IPS DF 19.7 (cell line): ENCODE measurements at regions not wholly inside any gene's neighbourhood (a gene's known extent, or its start where the extent isn't known, plus 50 kb on each side); places are given as distances from the start of the nearest gene placed in this dataset.
"Not testable (repeated sequence)": the region's sequence is repeated elsewhere in the genome, so short reads cannot be mapped to it uniquely, and the experiment has no call there.

Experiments
- DNase-seq: peaks from one replicate; pipeline ENCODE4 v3.0.0-alpha.2; 2013; ENCODE audit warnings: low read depth, low spot score

GRCh38 chr16:7967996-7968509 lies 622.3 kb downstream of the TMEM114 start:
- DNase-seq = no peak

GRCh38 chr16:7964744-7965143 lies 625.6 kb downstream of the TMEM114 start:
- DNase-seq = no peak

DNA sequence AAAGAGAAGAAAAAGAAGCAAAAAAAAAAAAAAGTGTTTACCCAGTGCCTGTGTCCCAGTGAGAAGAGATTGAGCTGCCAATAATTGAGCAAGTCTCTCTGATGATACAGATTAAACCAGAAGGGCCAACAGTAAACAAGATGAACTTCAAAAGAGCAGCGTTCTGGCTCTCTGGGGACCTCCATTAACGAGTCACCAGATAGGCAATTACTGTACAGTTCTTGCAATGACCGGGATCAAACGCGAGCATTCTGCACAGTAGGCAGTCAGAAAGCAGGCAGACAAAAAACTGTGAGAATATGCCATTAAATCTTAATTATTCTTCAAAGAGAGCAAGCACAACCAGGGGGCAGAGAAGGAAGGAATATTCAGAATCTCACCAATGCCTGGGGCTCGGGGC lies 626.1 kb downstream of the TMEM114 start:
- no peak for DNase-seq

GRCh38 chr16:7962091-7962879 lies 628.0 kb downstream of the TMEM114 start:
- no peak for DNase-seq

DNA sequence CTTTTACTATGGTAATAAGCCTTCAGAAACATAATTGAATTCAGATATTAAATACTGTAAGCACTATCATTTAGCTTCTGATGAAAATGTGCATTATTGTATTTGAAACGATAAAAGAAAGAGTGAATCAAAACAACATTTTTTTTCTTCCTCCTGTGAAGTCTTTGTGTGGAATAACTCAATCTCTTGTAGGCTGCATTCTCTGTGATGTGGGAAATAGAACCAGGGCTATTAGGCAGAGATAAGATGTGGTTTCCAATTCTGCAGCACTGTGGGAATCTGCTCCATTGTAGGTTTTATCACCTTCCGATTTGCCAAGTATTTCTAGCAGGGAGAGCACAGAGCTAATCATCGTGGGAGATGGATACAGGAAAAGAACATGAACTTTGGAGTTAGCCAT lies 624.5 kb downstream of the RBFOX1 start:
- DNase-seq = no peak

GRCh38 chr16:7953360-7953759 lies 620.7 kb downstream of the RBFOX1 start:
- no peak for DNase-seq

DNA sequence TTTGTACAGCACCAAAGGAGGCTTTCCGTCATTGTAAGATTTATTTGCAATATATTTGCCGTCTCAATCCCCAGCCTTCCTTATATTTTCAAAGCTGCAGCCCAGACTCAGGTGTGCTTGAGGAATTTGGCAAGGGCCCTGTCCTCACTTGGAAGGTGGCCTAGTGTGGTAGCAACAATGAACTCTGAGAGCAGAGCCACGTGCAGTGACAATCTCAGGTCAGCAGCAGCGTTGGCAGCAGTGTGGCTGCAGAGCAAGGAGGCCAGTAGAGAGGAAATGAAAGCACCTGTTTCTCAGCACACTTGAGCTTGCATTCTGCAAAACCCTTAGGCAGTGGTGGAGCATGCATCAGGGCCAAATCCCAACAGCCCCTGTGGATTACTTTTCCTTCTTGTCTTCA lies 613.5 kb downstream of the RBFOX1 start:
- no peak for DNase-seq

DNA sequence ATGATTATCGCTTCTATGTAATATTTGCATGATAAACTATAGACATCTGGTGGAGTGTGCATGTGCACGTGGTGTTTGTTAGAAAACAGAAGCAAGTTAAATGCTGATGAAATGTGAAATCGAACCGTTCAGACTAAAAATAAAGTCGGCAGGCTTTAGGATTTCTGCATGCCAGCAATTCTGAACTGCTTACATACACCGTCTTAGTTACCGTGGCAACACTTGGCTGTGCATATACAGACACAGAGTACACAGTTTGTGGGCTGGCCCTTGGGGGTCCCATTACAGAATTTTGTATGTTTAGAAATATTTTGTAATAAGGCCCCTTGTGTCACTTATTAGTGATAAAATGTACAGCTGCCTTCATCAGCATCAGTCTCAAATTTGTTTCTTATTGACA lies 605.5 kb downstream of the RBFOX1 start:
- DNase-seq = no peak

DNA sequence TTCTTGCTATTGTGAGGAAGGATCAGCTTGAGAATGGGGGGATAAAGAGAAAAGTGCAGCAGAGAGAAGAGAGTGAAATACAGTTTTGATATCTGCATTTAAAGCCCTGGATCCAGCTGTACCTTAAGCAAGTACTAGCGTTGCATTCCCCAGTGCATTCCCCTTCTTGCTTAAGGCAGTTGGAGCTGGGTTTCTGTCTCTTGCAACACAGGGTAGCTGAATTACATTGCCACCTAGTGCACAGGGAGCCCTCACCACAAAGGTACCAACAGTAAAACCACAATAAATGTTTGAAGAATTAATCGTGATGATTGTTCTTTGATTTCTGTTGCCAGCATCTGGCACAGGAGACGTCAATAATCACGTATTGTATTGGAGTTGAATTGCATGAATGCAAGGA lies 588.7 kb downstream of the RBFOX1 start:
- DNase-seq = no peak

DNA sequence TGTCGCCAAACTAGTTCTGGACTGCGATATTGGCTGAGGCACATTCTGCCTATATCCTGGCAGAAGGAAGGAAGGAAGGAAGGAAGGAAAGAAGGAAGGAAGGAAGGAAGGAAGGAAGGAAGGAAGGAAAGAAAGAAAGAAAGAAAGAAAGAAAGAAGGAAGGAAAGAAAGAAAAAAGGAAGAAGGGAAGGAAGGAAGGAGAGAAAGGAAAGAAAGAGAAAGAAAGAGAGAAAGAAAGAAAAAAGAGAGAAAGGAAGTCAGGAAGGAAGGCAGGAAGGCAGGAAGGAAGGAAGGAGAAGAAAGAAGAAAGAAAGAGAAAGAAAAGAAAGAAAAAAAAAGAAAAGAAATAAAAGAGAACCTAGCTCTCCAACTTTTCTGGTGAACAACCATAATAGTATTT lies 587.1 kb downstream of the RBFOX1 start:
- no peak for DNase-seq

DNA sequence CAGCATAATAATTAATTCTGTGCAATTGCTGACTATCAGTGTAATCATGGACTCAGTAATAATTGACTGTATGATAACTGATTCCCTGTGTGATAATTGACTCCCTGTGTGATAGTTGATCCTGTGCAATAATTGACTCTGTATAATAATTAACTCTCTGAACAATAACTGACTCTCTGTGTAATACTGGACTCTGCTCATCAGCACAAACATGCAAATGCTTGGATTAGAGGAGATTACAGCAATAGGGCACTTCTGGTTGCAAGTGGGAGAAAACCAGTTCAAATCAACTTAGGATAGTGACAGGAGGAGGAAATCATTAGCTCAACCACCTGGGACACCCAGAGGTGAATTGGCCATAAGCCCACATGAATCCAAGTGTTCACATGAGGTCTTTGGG lies 582.1 kb downstream of the RBFOX1 start:
- no peak for DNase-seq

- no peak for DNase-seq
Measured at GRCh38 chr16:7912132-7912531, 579.5 kb downstream of the RBFOX1 start.

- DNase-seq = no peak
Measured at GRCh38 chr16:7910116-7910515, 577.5 kb downstream of the RBFOX1 start.

DNA sequence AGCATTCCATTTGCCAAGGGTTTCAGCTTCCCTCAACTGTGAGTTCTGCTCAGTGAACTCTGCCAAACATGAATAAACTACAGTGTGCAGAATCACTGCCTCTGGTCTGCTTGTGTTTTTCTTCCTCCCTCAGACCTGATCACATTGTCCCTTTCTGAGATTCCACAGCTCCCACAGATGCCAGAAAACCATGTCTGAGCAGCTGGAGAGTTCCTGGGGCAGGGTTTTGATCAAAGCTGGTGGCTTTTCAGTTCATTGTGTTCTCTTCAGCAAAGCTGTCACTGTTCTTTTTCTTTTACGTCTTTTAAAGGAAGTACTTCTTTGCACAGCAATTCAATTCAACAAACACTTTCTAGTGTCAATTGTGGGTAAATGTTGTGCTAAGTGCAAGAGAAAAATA lies 555.8 kb downstream of the RBFOX1 start:
- no peak for DNase-seq

GRCh38 chr16:7887316-7887715 lies 554.7 kb downstream of the RBFOX1 start:
- no peak for DNase-seq

- no peak for DNase-seq
Measured at GRCh38 chr16:7871979-7872378, 539.3 kb downstream of the RBFOX1 start.

DNA sequence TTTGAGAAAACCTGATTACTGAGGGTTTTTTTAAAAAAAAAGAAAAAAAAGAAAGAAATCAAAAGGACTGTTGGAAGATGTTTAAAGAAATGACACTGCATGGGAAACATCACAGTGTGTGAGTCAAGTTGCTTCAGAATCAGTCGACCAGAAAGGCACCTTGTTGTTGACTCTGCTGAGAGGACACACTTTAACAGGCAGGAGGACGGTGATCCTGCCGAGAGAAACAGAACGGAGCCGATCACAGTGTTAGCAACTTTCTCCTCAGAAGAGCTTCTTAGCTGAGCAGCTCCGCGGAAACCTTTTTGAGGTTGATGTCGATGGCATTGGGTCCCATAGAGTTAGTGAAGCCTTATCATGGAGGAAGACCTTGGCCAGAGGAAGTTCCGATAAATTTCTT lies 538.7 kb downstream of the RBFOX1 start:
- no peak for DNase-seq

DNA sequence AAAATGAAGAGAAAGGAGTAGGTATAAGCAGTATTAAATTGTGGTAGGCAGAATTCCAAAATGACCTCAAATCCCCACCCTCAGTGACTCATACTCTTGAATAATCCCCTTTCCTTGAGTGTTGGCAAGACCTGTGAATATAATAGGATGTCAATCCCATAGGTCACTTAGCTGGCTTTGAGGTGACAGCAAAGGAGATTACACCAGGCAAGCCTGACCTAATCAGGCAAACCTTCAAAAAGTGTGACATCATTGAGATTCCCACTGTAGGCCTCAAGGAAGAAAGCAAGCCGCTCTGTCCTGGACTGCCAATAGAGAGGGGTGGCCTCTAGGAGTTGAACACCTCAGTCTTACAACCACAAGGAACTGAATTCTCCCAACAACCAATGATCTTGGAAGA lies 535.2 kb downstream of the RBFOX1 start:
- DNase-seq = no peak

DNA sequence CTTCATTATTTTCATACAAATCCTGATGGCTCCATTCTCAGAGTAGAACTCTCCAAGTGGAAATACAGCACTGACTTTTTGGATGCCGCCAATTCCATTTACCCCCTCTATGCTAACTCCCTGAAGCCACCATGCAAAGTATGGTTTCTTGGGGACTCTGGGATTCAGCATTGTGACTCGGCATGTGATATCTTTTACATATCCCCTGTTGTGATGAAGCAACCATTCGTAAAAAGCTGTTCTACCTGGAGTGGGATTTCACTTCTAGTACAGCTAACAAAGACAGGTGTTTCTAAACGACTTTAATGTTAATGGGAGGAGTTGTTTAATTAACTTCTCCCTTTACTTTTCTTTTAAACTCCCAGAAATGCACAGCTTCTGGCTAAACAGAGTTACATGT lies 533.5 kb downstream of the RBFOX1 start:
- DNase-seq = no peak

GRCh38 chr16:7865393-7865792 lies 532.7 kb downstream of the RBFOX1 start:
- not testable (repeated sequence) for DNase-seq

DNA sequence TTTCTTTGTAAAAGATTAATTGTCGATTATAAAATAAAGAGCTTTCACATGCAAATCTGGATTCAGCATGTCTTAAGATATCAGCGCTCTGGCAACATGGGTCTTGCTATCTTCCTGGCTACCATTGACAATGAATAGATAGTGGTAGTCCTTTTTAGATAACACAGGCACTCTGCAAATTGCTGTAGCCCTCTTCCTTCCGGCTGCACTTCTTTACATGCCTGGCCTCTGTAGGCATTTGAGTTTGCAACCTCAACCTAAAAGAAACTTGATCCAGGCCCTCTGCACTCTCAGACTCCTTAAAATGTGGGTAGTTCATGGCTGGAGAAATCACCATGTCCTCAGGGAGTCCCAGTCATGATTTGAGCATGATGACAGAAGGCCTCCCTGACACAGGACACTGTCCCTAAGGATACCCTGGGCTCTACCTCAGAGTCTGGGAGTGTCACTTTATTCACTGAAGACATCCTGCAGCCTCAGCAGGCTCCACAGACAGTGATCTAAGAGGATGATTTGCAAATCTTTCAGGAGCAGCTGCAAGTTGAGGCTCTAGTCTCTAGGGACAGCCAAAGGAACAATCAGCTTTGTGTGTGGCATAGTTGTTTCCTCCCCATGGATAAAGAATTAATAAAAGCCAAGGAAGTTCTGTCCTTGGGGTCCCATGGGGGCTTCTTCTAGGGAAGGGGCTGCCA lies 529.4 kb downstream of the RBFOX1 start:
- DNase-seq = no peak

GRCh38 chr16:7853197-7853596 lies 520.6 kb downstream of the RBFOX1 start:
- DNase-seq = no peak

- DNase-seq = no peak
Measured at GRCh38 chr16:7849841-7850240, 517.2 kb downstream of the RBFOX1 start.
